K562 (cell line): ENCODE measurements at regions not wholly inside any gene's neighbourhood (a gene's known extent, or its start where the extent isn't known, plus 50 kb on each side); places are given as distances from the start of the nearest gene placed in this dataset.

Experiments
- ATAC-seq: fragments of 200-7000 bp; cut with Tn5 transposase; 3 replicates; pipeline ENCODE4 v1.9.1; 2020; ENCODE audit warnings: moderate library complexity
- BruUV-seq: library from RNA; stranded (reverse); fragments of 400-500 nt; replicated peaks from 2 replicates; lab custom pipeline; 2021; lab: Mats Ljungman, UMichigan
- CTCF ChIA-PET: fragments of 300-600 bp; formaldehyde crosslinking; extraction: SDS; loops from one replicate; lab custom pipeline; 2021; ENCODE audit warnings: low intra/inter-chr PET ratio; lab: Yijun Ruan, JAX
- POLR2A ChIA-PET: fragments of 300-600, 350-650 bp; sonication (Branson Sonifier 250); formaldehyde crosslinking; extraction: SDS; loops from one replicate; lab custom pipeline; 2021; ENCODE audit warnings: antibody characterized with exemption, inconsistent platforms; lab: Yijun Ruan, JAX
- DNase-seq, 4 experiments: peaks; one replicate each; pipeline versions ENCODE4 v3.0.0 to v3.0.0-alpha.2; 2011 to 2018; ENCODE audit warnings: low spot score in 3 of 4, mixed read lengths in 3 of 4; ENCODE audit errors: extremely low read depth in 1 of 4
- FAIRE-seq: peaks from 2 replicates; lab custom pipeline; 2011; peaks lifted over from hg19 to GRCh38; lab: Jason Lieb, UNC
- H2AFZ ChIP-seq: 2 replicates; pipeline ENCODE4 v1.6.0; 2011; ENCODE audit warnings: low read depth, low read length, control low read depth, inconsistent platforms
- H3K27ac ChIP-seq: fragments of 200-600 bp; 3 replicates; pipeline ENCODE4 v1.8.0; 2011; ENCODE audit warnings: low read depth, mild to moderate bottlenecking, control low read depth, inconsistent platforms, low read length, moderate library complexity, mixed read lengths; ENCODE audit errors: extremely low read depth
- H3K27me3 ChIP-seq, 2 experiments: fragments of 300-600 bp in 1 of 2; 2 replicates in 1 of 2; 3 replicates in 1 of 2; pipeline versions ENCODE4 v1.6.0 to v1.8.0; 2011; ENCODE audit warnings: inconsistent platforms in 2 of 2, low read length in 2 of 2, mild to moderate bottlenecking in 1 of 2, mixed read lengths in 1 of 2, moderate library complexity in 1 of 2; ENCODE audit not compliant: control insufficient read depth in 2 of 2, insufficient read depth in 2 of 2
- H3K36me3 ChIP-seq: fragments of 300-600 bp; 3 replicates; pipeline ENCODE4 v1.8.0; 2011; ENCODE audit warnings: mild to moderate bottlenecking, low read length, inconsistent platforms; ENCODE audit not compliant: control insufficient read depth, insufficient read depth
- H3K4me1 ChIP-seq, 2 experiments: fragments of 200-600 bp in 1 of 2; replicated peaks in 1 of 2; 2 replicates in 1 of 2; 3 replicates in 1 of 2; pipeline versions ENCODE4 v1.5.1 to v1.8.0; 2011; ENCODE audit warnings: inconsistent platforms in 2 of 2, low read length in 2 of 2, mild to moderate bottlenecking in 1 of 2, mixed read lengths in 1 of 2, moderate library complexity in 1 of 2; ENCODE audit not compliant: control insufficient read depth in 2 of 2, insufficient read depth in 2 of 2
- H3K4me2 ChIP-seq: 2 replicates; pipeline ENCODE4 v1.6.1; 2011; ENCODE audit warnings: low read length, control low read depth, inconsistent platforms, mixed read lengths; ENCODE audit not compliant: insufficient read depth
- H3K4me3 ChIP-seq: fragments of 200-600 bp; sonication (generic), shearing (Covaris generic); 2 replicates; pipeline ENCODE4 v1.5.1; 2016; ENCODE audit warnings: control low read depth, inconsistent platforms
- H3K79me2 ChIP-seq: fragments of 200-600 bp; 3 replicates; pipeline ENCODE4 v1.8.0; 2011; ENCODE audit warnings: low read length, inconsistent platforms; ENCODE audit not compliant: control insufficient read depth, insufficient read depth
- H3K9ac ChIP-seq, 2 experiments: 2 replicates each; pipeline versions ENCODE4 v1.6.0 to v1.6.1; 2011; ENCODE audit warnings: low read depth in 2 of 2, low read length in 2 of 2, control low read depth in 1 of 2, inconsistent platforms in 1 of 2, mild to moderate bottlenecking in 1 of 2, mixed read lengths in 1 of 2; ENCODE audit not compliant: insufficient read depth in 1 of 2
- H3K9me1 ChIP-seq: one replicate; pipeline ENCODE4 v1.6.0; 2011; ENCODE audit warnings: inconsistent platforms, mild to moderate bottlenecking, low read length, moderate library complexity; ENCODE audit not compliant: control insufficient read depth, insufficient read depth
- H3K9me3 ChIP-seq: replicated peaks from 2 replicates; pipeline ENCODE4 v1.5.1; 2011; ENCODE audit warnings: low read depth, low read length, inconsistent platforms; ENCODE audit not compliant: control insufficient read depth, insufficient read depth
- H4K20me1 ChIP-seq: replicated peaks from 2 replicates; pipeline ENCODE4 v1.6.1; 2011; ENCODE audit warnings: low read length, inconsistent platforms, mixed read lengths; ENCODE audit not compliant: control insufficient read depth, insufficient read depth
- DDX20 ChIP-seq: fragments of 450-650 bp; IDR thresholded peaks from 2 replicates; pipeline ENCODE4 v1.6.1; 2016; ENCODE audit warnings: missing genetic modification characterization, low read depth, mild to moderate bottlenecking, missing compliant biosample characterization, moderate library complexity
- EHMT2 ChIP-seq: fragments of 450-650 bp; IDR thresholded peaks from 2 replicates; pipeline ENCODE4 v1.6.1; 2018; ENCODE audit warnings: antibody characterized with exemption
- NBN ChIP-seq: fragments of 450-650 bp; IDR thresholded peaks from 2 replicates; pipeline ENCODE4 v1.6.1; 2016; ENCODE audit warnings: low read depth, mild to moderate bottlenecking
- PHF21A ChIP-seq: fragments of 450-650 bp; IDR thresholded peaks from 2 replicates; pipeline ENCODE4 v1.6.1; 2017; ENCODE audit warnings: low read depth, borderline replicate concordance
- WGBS: fragments of 100-300 bp; shearing (Covaris generic); methylation state at CpG from one replicate; pipeline ENCODE4 v1.1.6; 2016; ENCODE audit warnings: low coverage, mixed read lengths; ENCODE audit not compliant: insufficient coverage; ENCODE audit errors: missing lambda C conversion rate; 5-methylcytosine and 5-hydroxymethylcytosine counted together
- in situ Hi-C: fragments of 300-500 bp; cut with MboI; formaldehyde crosslinking; loops from 4 replicates; pipeline ENCODE4 v1.15.0; 2018; ENCODE audit warnings: inconsistent platforms, mixed read lengths
- intact Hi-C: fragments of 100-400 bp; cut with micrococcal nuclease; formaldehyde crosslinking; loops from 2 replicates; pipeline ENCODE4 v1.14.2; 2022
- TF ChIP-seq, protein P1 (sequence below): fragments of 250-450 bp; sonication (Bioruptor Pico); IDR thresholded peaks from 2 replicates; pipeline ENCODE4 v1.5.0; 2022; ENCODE audit warnings: mild to moderate bottlenecking

GRCh38 chr6:167237438-167238145 lies 53.5 kb upstream of the UNC93A start:
- ChIA-PET POLR2A (no interaction called here), CTCF (no interaction called here)
- Histone ChIP-seq H2AFZ (no peak overlapping the region), H3K36me3 (no peaks in the 10 kb centered on the region), H3K4me2 (no peak overlapping the region), H3K27ac (no peak overlapping the region), H3K9ac (no peak overlapping the region), H4K20me1 (peaks cover 6% of the 10 kb centered on the region), H3K4me3 (no peak overlapping the region), H3K27me3 (peaks cover 31 to 56% of the 10 kb centered on the region in 2 experiments; a peak in 4 of 5 replicates), H3K4me1 (peaks cover 3 to 12% of the 10 kb centered on the region in 2 experiments; a peak in 4 of 5 replicates), H3K9me3 (no peaks in the 10 kb centered on the region), H3K9me1 (no peaks in the 10 kb centered on the region), H3K79me2 (no peaks in the 10 kb centered on the region)
- no TSS peak for BruUV-seq
- TF ChIP-seq PHF21A (no peak), EHMT2 (no peak), NBN (no peak), DDX20 (tag) (no peak)
- TF ChIP-seq, protein P1, sequence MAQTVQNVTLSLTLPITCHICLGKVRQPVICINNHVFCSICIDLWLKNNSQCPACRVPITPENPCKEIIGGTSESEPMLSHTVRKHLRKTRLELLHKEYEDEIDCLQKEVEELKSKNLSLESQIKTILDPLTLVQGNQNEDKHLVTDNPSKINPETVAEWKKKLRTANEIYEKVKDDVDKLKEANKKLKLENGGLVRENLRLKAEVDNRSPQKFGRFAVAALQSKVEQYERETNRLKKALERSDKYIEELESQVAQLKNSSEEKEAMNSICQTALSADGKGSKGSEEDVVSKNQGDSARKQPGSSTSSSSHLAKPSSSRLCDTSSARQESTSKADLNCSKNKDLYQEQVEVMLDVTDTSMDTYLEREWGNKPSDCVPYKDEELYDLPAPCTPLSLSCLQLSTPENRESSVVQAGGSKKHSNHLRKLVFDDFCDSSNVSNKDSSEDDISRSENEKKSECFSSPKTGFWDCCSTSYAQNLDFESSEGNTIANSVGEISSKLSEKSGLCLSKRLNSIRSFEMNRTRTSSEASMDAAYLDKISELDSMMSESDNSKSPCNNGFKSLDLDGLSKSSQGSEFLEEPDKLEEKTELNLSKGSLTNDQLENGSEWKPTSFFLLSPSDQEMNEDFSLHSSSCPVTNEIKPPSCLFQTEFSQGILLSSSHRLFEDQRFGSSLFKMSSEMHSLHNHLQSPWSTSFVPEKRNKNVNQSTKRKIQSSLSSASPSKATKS (CRISPR knock-in tag) = no peak
- FAIRE-seq = no peak
- no peak for ATAC-seq
- 5% methylated on average over 14 of the region's 14 CpGs for WGBS
- in situ Hi-C loops (no loop called here), intact Hi-C loops (no loop called here)
- DNase-seq = no peak
